HG03469 (cell line): ENCODE measurements at regions not wholly inside any gene's neighbourhood (a gene's known extent, or its start where the extent isn't known, plus 50 kb on each side); places are given as distances from the start of the nearest gene placed in this dataset.
"Not testable (repeated sequence)": the region's sequence is repeated elsewhere in the genome, so short reads cannot be mapped to it uniquely, and the experiment has no call there.

Source experiments
- ATAC-seq: cut with Tn5 transposase; IDR thresholded peaks from one replicate; pipeline ENCODE4 v1.9.1; 2021; ENCODE audit warnings: mild to moderate bottlenecking, moderate library complexity, moderate number of reproducible peaks; ENCODE audit not compliant: unreplicated experiment

DNA sequence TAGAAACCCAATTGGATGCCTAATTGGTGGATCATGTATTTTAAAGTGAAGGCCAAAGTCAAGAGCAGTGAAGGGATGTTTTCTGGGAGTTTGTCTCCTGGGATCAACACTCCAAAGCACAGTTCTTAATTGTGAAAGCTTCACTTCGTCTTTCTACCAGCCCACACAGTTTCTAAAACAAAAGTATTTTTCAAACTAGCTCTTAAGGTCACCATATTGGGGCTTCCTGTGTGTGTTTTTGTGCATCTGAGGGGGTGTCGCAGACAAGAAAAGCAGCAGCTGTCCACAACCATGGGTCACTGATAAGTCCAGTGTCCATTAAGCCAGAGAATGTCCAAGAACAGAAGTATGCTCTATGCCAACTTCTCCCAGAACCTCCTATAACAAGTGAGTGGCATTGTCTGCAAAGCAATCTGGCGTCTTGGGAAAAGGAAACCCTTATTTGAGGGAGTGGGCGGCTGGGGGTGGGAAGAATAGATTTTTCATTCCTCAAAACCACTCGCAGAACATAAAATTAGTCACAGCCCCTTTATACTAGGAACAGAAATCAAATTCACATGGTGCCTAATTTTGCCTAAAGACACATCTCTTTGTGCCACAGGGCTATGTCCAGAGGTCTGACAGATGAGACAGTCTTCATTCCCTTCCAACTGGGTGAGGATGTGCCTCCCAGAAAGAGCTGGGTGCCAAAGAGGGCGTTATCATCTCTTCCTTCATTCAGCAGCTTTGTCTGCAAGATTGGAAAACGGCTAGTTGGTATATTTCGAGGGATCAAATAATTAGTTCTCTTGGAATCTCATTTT lies 610.4 kb downstream of the BCOR start:
- no peak for ATAC-seq

DNA sequence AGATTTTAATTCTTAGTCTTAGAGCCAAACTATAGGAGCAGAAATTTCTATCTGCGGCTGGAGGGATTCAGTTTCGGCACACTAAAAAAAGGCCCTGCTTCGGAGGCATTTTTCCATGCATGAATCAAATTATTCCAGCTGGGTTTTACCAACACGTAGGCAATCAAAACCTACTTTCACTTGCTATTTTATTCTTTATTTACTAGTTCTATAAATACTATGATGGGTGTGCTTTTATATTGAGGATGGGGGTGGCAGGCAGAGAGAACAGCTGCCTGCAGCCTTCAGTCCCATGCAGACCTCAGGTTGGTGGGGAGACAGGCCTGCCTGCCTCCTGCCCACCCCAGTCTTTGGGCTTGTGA lies 609.8 kb downstream of the BCOR start:
- ATAC-seq = no peak

GRCh38 chrX:39491548-39492297 lies 606.0 kb downstream of the BCOR start:
- no peak for ATAC-seq

DNA sequence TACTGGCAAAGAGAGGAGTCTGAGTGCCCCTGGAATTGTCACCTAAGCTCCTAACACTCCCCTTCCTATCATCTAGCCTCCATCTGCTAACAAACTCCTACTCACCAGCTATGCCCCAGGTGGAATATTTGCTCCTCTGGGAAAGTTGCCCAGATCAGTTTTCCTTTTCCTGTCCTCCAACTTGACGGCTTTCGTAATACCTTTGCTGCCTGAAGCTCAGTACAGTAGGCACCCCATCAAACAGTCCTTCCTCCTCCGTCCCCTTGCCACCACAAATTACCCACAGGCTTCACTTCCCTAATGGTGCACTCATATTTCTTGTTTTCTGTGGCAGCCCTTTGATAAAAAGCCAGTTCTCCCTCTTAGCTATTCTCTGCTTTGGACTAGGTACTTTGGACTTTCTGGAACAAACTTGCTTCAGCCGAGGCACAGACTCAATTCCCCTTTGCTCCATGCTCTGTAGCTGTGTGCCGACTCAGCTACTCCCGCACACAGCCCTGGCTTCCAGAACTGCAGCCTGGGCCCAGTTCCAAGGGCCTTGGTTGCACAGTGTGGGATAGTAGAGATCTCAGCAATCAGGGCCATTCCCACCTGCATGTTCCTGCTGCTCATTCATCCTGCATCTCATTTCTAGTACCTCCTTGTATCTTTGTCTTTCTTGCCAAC lies 605.1 kb downstream of the BCOR start:
- peak; percentile 61 for ATAC-seq

- no peak for ATAC-seq
These were observed 604.6 kb downstream of the BCOR start for GRCh38 chrX:39493168-39493567.

DNA sequence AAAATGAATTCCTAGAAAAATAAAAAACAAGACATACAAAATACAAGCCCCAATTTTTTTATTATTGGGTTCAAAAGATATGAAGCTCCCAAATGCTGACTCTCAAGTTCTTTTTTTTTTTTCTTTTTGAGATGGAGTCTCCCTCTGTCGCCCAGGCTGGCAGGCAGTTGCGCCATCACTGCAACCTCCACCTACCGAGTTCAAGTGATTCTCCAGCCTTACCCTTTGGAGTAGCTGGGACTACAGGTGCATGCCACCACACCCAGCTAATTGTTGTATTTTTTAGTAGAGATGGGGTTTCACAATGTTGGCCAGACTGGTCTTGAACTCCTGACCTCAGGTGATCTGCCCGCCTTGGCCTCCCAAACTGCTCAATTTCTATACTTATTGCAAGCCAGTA lies 600.6 kb downstream of the BCOR start:
- ATAC-seq = not testable (repeated sequence)

GRCh38 chrX:39497702-39498265 lies 600.0 kb downstream of the BCOR start:
- ATAC-seq = no peak

DNA sequence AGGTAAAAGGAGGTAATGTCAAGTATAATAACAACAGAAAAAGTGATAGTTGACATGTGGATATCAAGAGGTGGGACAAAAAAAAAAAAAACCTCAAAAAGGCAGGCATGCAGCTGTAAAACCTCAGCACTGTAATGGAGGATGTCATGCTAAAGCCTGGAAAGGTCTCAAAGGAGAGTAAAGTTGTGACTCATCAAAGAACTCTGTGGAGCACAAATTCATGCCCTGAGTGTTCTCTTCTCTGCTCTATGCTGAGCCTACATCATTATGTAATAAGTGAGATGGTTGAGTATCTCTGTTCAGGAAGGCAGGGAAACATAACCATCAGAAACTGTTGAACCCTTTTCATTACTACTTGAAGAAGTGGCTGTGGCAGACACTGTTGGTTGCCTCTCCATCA lies 597.8 kb downstream of the BCOR start:
- no peak for ATAC-seq

GRCh38 chrX:39501822-39502221 lies 595.9 kb downstream of the BCOR start:
- no peak for ATAC-seq

GRCh38 chrX:39502486-39502885 lies 595.3 kb downstream of the BCOR start:
- ATAC-seq = no peak

DNA sequence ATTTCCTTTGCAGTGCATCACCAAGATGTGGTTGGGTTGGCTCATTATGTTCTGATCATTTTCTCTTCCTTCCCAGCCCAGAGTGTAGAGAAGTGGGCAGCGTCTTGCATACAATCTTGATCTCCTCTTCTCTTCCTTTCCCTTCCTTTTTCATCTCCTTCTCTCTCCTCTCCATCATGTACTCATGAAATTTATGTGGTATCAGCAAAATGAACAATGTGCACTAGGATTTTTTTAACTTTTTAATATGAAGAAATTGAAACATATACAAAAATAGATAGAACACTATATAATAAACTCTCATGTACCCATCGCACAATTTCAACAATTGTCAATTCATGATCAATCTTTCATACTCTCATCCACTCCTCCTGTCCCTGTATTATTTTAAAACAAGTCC lies 593.5 kb downstream of the BCOR start:
- ATAC-seq = no peak

GRCh38 chrX:39504850-39505259 lies 592.9 kb downstream of the BCOR start:
- ATAC-seq = no peak

- no peak for ATAC-seq
These were observed 591.6 kb downstream of the BCOR start for GRCh38 chrX:39506131-39506530.

DNA sequence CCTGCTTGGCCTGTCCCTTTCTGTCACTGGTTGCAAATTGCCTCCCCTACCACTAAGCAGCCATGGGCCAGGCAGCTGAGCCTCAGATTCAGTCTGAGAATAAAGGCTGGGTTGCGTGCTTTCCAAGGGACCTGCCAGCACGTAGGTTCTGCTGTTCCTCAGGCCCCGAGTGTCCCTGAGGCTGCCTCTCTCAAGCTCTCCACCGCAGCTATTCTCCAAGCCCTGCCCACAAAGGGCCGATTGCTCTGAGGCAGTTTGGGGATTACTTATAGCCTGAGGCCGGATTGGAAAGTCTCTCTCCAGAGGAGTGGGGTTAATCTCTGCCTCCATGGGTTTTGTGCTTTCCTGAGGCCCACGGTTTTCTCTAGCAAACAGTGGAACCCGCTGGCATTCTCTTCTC lies 590.7 kb downstream of the BCOR start:
- no peak for ATAC-seq

GRCh38 chrX:39507617-39508299 lies 590.0 kb downstream of the BCOR start:
- ATAC-seq = no peak

GRCh38 chrX:39508300-39508692 lies 589.5 kb downstream of the BCOR start:
- no peak for ATAC-seq

DNA sequence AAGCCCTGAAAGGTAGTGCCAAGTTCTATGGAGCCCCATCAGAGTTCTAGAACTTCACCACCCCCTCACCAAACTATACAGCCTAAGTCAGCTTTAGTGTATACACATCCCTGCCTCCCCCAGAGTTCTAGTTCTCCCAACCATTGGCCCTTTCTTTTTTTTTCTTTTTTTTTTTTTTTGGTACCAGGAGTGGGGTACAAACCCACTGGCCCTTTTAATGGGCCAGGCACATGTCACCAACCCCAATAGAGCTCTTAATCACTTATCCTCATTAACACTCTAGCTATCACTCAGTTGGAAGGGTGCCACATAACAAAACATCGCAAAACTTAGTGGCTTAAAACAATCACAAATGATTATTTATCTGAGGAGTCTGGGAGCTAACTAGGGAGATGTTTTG lies 588.6 kb downstream of the BCOR start:
- no peak for ATAC-seq

DNA sequence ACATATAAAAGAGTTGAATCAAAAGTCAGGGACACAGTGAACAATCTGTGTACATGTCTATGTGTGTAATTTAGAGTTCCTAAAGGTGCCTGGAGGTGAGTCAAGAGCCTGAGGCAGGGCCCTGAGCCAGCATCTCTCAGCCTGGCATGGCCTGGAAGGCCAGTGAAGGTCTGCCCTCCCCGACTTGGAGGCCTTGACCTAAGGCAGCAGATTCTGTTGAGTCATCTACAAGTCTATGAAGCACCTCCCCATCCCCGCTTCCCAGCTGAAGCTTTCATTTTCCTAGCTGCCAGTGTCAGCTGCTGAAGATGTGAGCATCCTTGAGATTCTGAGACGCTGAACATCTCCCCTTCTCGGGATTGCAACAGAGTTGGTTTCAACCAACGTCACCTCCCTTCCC lies 583.9 kb downstream of the BCOR start:
- no peak for ATAC-seq

- no peak for ATAC-seq
These were observed 583.0 kb downstream of the BCOR start for GRCh38 chrX:39514801-39515200.

- no peak for ATAC-seq
These were observed 581.3 kb downstream of the BCOR start for GRCh38 chrX:39516427-39516841.

DNA sequence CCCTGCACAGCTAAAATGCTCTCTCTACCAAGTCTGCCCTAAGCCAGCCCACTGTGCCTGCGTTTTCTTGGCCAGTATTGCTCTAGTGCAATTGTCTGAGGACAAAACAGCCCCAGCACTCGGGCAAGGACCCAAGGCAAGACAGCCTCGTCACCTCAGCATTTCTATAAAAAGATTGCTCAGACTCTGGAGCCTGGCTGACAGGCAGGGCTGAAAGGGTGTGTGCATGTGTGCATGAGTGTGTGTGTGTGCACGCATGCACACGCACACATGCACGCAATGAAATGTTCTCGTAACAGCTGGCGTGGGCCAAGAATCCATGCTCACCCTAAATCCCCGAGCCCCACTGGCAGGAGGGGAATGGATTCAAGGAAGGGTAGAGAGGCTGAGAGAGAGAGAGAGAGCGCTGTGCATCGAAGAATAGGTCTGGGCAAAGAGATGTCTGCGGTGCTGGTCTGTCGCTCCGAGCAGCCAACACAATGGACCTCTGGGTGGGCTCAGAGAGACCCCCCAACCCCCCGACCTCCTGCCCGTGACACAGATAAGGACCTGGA lies 579.2 kb downstream of the BCOR start:
- ATAC-seq = no peak
